DMS 273 treated with DMSO at 0.1 percent for 48 hours (cell line): ENCODE measurements at regions not wholly inside any gene's neighbourhood (a gene's known extent, or its start where the extent isn't known, plus 50 kb on each side); places are given as distances from the start of the nearest gene placed in this dataset.
"Not testable (repeated sequence)": the region's sequence is repeated elsewhere in the genome, so short reads cannot be mapped to it uniquely, and the experiment has no call there.

Source experiments
- DNase-seq: peaks from one replicate; lab custom pipeline; 2025; lab: John Stamatoyannopoulos, UW

DNA sequence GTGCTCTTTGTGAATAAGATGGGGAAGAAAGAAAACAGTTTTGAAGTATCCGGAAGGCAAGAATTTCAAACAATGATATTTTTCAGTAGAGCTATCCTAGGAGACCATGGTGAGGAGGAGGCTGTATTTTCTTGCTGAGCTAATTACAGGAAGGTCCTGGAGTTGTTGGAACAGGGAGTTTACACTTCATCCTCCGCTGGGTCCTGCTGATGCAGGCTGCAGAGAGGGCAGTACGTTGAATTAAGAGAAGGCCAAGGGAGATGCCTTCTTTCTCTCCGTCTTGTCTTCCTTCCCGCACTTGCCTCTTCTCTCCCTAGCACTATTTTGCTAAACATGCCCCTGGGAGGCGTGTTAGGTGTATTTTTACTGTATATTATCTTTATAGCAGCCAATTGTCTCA is 60.0 kb upstream of the EDAR start:
- no peak for DNase-seq

DNA sequence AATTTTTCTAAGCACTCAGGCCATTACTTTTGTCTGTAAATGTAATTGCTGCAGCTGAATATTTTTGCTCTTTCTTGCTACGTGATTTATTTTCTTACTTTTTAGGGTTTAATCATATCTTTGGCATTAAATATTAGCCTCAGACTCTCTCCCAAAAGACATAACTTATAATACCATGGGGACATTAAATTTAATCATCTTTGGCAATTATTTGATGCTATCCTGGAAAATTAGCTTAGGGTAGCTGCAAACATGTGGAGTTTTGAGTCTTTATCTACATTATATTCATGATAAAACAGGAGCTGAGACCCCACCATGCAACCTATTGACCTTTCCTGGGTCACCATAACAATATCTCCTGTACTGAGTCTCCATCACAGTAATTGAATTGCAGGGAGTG is 59.1 kb upstream of the EDAR start:
- DNase-seq, result no peak

DNA sequence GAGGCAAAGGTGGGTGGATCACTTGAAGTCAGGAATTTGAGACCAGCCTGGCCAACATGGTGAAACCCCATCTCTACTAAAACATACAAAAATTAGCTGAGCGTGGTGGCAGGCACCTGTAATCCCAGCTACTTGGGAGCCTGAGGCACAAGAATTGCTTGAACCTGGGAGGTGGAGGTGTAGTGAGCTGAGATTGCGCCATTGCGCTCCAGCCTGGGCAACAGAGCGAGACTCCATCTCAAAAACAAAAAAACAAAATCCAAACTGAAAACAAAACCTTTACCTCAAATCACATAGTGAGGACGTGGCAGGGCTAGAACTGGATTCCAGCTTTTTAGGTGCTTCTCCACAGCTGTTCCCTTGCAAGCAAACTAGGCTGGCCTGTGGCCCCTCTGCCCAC is 58.5 kb upstream of the EDAR start:
- not testable (repeated sequence) for DNase-seq

DNA sequence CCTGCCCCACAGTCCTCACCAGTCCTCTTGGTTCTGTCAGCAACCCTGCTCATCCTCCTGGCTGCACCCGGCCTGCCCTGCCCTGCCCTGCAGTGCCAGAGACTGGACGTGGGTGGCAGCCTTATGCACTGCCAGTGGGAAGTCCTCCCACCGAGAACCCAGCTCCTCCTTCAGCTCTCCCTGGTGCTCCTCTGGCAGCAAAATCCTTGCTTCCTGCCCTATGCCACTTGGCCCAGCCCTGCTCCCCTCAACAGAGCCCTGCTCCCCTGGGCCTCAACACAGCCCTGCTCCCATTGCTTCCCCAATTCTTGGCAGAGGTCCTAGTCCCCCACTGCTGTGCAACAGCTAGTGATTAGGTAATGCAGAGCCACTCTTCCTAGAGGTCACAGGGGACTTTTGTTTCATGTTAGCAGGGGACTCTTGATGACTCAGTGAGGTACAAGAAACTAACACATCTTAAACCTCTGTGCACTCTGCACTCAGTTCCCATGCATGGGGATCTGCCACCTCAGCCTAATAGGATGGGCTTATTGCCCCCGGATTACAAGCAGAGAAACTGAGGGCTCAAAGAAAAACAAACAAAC is 58.0 kb upstream of the EDAR start:
- no peak for DNase-seq

DNA sequence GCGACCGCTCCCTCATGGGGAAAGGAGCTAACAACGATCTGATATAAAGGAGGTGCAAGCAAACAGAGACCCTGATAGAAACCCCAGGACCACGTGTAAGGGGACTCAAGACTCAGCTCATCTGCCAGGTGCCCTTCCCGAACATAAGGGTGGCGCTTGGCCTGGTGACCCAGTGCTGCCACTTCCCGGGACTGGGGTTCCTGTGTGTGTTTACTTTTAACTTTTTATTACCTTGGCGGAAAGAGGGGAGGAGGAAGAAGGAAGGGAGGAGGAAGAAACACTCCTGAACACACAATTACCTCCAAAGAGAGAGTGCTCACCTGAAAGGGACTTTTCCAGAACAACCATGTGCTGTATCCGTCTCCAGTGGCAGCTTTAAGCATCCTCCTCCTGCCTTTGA is 56.5 kb upstream of the EDAR start:
- no peak for DNase-seq

DNA sequence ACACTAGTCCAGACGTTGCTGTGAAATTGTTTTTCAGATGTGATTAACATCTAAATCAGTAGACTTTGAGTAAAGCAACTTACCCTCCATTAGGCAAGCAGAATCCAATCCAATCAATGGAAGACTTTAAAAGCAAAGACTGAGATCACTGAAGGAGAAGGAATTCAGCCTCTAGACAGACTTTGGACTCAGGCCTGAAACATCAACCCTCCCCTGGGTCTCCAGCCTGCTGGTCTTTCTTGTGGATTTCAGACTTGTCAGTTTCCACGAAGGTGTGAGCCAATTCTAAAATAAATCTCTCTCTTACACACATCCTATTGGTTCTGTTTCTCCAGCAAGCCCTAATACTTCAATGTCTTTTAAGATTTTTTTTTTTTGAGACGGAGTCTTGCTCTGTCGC is 50.0 kb upstream of the EDAR start:
- no peak for DNase-seq
